OCI-LY7 (cell line): ENCODE measurements at regions not wholly inside any gene's neighbourhood (a gene's known extent, or its start where the extent isn't known, plus 50 kb on each side); places are given as distances from the start of the nearest gene placed in this dataset.

ENCODE experiments used
- BruUV-seq: library from RNA; stranded (reverse); fragments of 400-500 nt; replicated peaks from 2 replicates; lab custom pipeline; 2021; lab: Mats Ljungman, UMichigan
- CTCF ChIA-PET: fragments of 300-600 bp; sonication (Branson Sonifier 250); formaldehyde crosslinking; loops from one replicate; lab custom pipeline; 2022; ENCODE audit warnings: antibody characterized with exemption; ENCODE audit not compliant: unreplicated experiment; lab: Charles Lee
- POLR2A ChIA-PET: fragments of 300-600 bp; sonication (Branson Sonifier 250); formaldehyde crosslinking; loops from one replicate; lab custom pipeline; 2022; ENCODE audit warnings: antibody characterized with exemption; lab: Charles Lee
- DNase-seq: peaks from one replicate; pipeline ENCODE4 v3.0.0-alpha.2; 2015; ENCODE audit warnings: low spot score
- H2AFZ ChIP-seq: fragments of 200-600 bp; sonication (generic), shearing (Covaris generic); 2 replicates; pipeline ENCODE4 v1.6.1; 2014; ENCODE audit warnings: mild to moderate bottlenecking, antibody characterized with exemption, low read length, moderate library complexity
- H3K27ac ChIP-seq: fragments of 200-600 bp; sonication (generic); 2 replicates; pipeline ENCODE4 v1.5.1; 2014; ENCODE audit warnings: mixed run types, low read depth, mild to moderate bottlenecking, moderate library complexity, low read length, inconsistent platforms; ENCODE audit not compliant: poor library complexity, severe bottlenecking
- H3K36me3 ChIP-seq: fragments of 200-600 bp; sonication (generic); 2 replicates; pipeline ENCODE4 v1.6.1; 2014; ENCODE audit warnings: mild to moderate bottlenecking, antibody characterized with exemption, low read length, moderate library complexity, mixed read lengths; ENCODE audit not compliant: insufficient read depth
- H3K4me1 ChIP-seq: fragments of 200-600 bp; sonication (generic); 2 replicates; pipeline ENCODE4 v1.5.1; 2014; ENCODE audit warnings: mild to moderate bottlenecking, low read length; ENCODE audit not compliant: insufficient read depth, poor library complexity, severe bottlenecking
- H3K4me2 ChIP-seq: fragments of 200-600 bp; sonication (generic); 2 replicates; pipeline ENCODE4 v1.6.1; 2014; ENCODE audit warnings: mild to moderate bottlenecking, low read length
- H3K4me3 ChIP-seq: fragments of 200-600 bp; sonication (generic); 2 replicates; pipeline ENCODE4 v1.5.1; 2014; ENCODE audit warnings: mild to moderate bottlenecking, low read depth, low read length; ENCODE audit not compliant: poor library complexity, severe bottlenecking
- H3K79me2 ChIP-seq: fragments of 200-600 bp; sonication (generic); 2 replicates; pipeline ENCODE4 v1.6.1; 2016; ENCODE audit warnings: low read depth, mild to moderate bottlenecking, low read length, moderate library complexity, mixed read lengths; ENCODE audit not compliant: insufficient read depth
- H3K9me2 ChIP-seq: fragments of 200-600 bp; sonication (generic); 2 replicates; pipeline ENCODE4 v1.6.1; 2016; ENCODE audit warnings: mild to moderate bottlenecking, low read length, mixed read lengths; ENCODE audit not compliant: insufficient read depth
- H3K9me3 ChIP-seq: fragments of 200-600 bp; sonication (generic); 2 replicates; pipeline ENCODE4 v1.6.1; 2014; ENCODE audit warnings: mild to moderate bottlenecking, mixed run types, low read length, mixed read lengths
- H4K20me1 ChIP-seq: fragments of 200-600 bp; sonication (generic); 2 replicates; pipeline ENCODE4 v1.6.1; 2014; ENCODE audit warnings: mild to moderate bottlenecking, antibody characterized with exemption, low read length, moderate library complexity, mixed read lengths; ENCODE audit not compliant: insufficient read depth
- EZH2phosphoT487 ChIP-seq: fragments of 200-600 bp; sonication (generic); IDR thresholded peaks from 2 replicates; pipeline ENCODE4 v1.6.1; 2018; ENCODE audit warnings: low read depth, borderline replicate concordance, mild to moderate bottlenecking, mixed run types, antibody characterized with exemption, low read length, moderate library complexity, mixed read lengths
- intact Hi-C: fragments of 100-400 bp; cut with micrococcal nuclease; formaldehyde crosslinking; loops from one replicate; pipeline ENCODE4 v1.10.0; 2022; ENCODE audit not compliant: unreplicated experiment
- TF ChIP-seq, protein P1 (sequence below): fragments of 200-600 bp; sonication (generic); conservative IDR thresholded peaks from 2 replicates; pipeline ENCODE4 v1.5.1; 2014; ENCODE audit warnings: mild to moderate bottlenecking, antibody characterized with exemption, low read length, moderate library complexity, mixed read lengths

DNA sequence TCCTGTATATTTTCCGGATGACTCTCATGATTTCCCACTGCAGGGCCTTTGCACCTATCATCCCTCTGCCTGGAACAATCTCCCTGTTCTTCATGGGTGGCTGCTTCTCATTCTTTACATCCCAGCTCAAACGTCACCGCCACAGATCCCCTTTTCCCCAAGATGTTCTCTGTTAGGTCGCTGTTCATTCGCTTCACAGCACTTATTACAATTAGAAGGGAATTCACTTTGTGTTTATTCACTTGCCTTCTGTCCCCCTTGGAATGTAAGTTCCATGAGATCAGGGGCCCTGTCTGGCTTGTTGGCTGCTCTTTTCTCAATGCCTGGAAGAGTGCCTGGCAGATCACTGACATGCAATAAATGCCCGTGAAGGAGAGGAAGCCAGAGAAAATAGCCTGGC, 106.7 kb downstream of the FOXI3 start:
- H3K4me3 ChIP-seq = no peak overlapping the region
- POLR2A ChIA-PET = no interaction called here
- no peaks in the 10 kb centered on the region for H4K20me1 ChIP-seq
- CTCF ChIA-PET = no interaction called here
- no peaks in the 10 kb centered on the region for H3K9me2 ChIP-seq
- intact Hi-C loops = no loop called here
- DNase-seq = no peak
- no peaks in the 10 kb centered on the region for H3K9me3 ChIP-seq
- no peak overlapping the region for H2AFZ ChIP-seq
- TF ChIP-seq, protein P1, sequence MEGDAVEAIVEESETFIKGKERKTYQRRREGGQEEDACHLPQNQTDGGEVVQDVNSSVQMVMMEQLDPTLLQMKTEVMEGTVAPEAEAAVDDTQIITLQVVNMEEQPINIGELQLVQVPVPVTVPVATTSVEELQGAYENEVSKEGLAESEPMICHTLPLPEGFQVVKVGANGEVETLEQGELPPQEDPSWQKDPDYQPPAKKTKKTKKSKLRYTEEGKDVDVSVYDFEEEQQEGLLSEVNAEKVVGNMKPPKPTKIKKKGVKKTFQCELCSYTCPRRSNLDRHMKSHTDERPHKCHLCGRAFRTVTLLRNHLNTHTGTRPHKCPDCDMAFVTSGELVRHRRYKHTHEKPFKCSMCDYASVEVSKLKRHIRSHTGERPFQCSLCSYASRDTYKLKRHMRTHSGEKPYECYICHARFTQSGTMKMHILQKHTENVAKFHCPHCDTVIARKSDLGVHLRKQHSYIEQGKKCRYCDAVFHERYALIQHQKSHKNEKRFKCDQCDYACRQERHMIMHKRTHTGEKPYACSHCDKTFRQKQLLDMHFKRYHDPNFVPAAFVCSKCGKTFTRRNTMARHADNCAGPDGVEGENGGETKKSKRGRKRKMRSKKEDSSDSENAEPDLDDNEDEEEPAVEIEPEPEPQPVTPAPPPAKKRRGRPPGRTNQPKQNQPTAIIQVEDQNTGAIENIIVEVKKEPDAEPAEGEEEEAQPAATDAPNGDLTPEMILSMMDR = no peak
- H3K36me3 ChIP-seq = no peaks in the 10 kb centered on the region
- no TSS peak for BruUV-seq
- no peaks in the 10 kb centered on the region for H3K79me2 ChIP-seq
- no peak overlapping the region for H3K4me2 ChIP-seq
- no peak overlapping the region for H3K27ac ChIP-seq
- H3K4me1 ChIP-seq = no peaks in the 10 kb centered on the region

DNA sequence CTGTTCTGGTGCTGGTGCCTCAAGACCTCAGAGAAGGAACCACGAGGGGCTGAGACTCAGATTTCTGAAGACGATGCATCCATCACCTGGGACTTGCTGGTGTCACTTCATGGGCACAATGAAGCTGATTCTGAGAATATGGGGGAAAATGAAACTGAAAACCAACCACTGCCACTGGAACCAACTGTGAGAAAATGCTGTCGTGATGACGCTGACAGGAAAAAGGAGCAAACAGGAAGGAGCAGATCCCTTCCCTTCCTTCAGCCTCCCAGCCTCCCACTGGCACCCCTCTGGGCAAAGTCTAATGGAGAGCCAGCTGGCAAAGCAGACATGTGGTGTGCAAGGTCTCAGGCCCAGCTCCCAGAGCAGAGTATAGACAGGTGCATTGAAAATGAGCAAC, 109.7 kb downstream of the FOXI3 start:
- H3K4me3 ChIP-seq = no peak overlapping the region
- H3K79me2 ChIP-seq = no peaks in the 10 kb centered on the region
- H3K9me3 ChIP-seq = no peaks in the 10 kb centered on the region
- ChIA-PET POLR2A (no interaction called here), CTCF (no interaction called here)
- no peak overlapping the region for H2AFZ ChIP-seq
- H3K9me2 ChIP-seq = no peaks in the 10 kb centered on the region
- intact Hi-C loops = no loop called here
- H3K36me3 ChIP-seq = no peaks in the 10 kb centered on the region
- H3K4me2 ChIP-seq = no peak overlapping the region
- no TSS peak for BruUV-seq
- H3K27ac ChIP-seq = no peak overlapping the region
- DNase-seq = no peak
- no peaks in the 10 kb centered on the region for H4K20me1 ChIP-seq
- no peak for TF ChIP-seq EZH2phosphoT487
- TF ChIP-seq, protein P1 = no peak
- H3K4me1 ChIP-seq = no peaks in the 10 kb centered on the region

DNA sequence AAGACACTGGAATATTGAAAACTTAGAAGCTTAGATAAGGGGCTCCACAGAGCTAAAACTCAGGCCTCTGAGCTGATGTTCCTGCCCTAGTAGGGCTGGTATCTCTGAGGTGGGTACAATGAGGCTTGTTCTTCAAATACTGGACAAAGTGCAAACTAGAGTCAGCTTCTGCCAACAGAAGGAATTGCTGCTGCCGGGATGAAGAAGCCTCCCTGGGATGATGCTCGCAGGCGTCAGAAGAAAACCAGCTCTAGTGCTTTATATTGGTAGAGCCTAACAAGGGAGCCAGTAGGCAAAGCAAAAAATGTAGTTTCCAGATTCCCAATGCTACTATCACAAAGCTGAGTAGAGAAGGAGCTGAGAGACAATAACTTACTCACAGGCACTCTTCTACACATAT, 118.1 kb downstream of the FOXI3 start:
- POLR2A ChIA-PET = interaction anchor here (0.6 kb wide), 2 partner anchors 21 to 1758 kb away, joined by 3 read pairs; no protein-coding TSS in a partner anchor

More for the DNA sequence above, 118.1 kb downstream of the FOXI3 start:
- Histone ChIP-seq H3K79me2 (no peaks in the 10 kb centered on the region), H3K36me3 (no peaks in the 10 kb centered on the region), H3K4me2 (no peak overlapping the region), H3K4me3 (no peak overlapping the region), H3K4me1 (no peaks in the 10 kb centered on the region), H4K20me1 (no peaks in the 10 kb centered on the region), H2AFZ (no peak overlapping the region), H3K27ac (no peak overlapping the region), H3K9me3 (no peaks in the 10 kb centered on the region), H3K9me2 (no peaks in the 10 kb centered on the region)
- CTCF ChIA-PET = no interaction called here
- BruUV-seq = no TSS peak
- intact Hi-C loops = no loop called here
- no peak for DNase-seq
- no peak for TF ChIP-seq EZH2phosphoT487
- TF ChIP-seq, protein P1 = no peak
